Liver (tissue), 8 donors: ENCODE measurements at regions not wholly inside any gene's neighbourhood (a gene's known extent, or its start where the extent isn't known, plus 50 kb on each side); places are given as distances from the start of the nearest gene placed in this dataset.

ENCODE experiments used
- DNase-seq: peaks from one replicate; pipeline ENCODE4 v3.0.0-alpha.2; 2017; ENCODE audit warnings: low spot score
- H3K27ac ChIP-seq, 2 donors: one replicate each; pipeline ENCODE4 v1.7.0; 2013; ENCODE audit warnings: inconsistent platforms in 2 of 2, low read length in 2 of 2, control low read depth in 1 of 2, low read depth in 1 of 2, mild to moderate bottlenecking in 1 of 2
- H3K27me3 ChIP-seq, 4 donors: one replicate each; pipeline versions ENCODE4 v1.6.1 to v1.7.0; 2013; ENCODE audit warnings: low read length in 3 of 4, inconsistent platforms in 1 of 4, mild to moderate bottlenecking in 1 of 4, moderate library complexity in 1 of 4; ENCODE audit not compliant: control insufficient read depth in 4 of 4, insufficient read depth in 4 of 4
- H3K36me3 ChIP-seq, 4 donors: one replicate each; pipeline versions ENCODE4 v1.6.1 to v1.7.0; 2013; ENCODE audit warnings: low read length in 3 of 4, mild to moderate bottlenecking in 3 of 4, low read depth in 1 of 4, moderate library complexity in 1 of 4; ENCODE audit not compliant: control insufficient read depth in 4 of 4, insufficient read depth in 3 of 4
- H3K4me1 ChIP-seq, 4 donors: one replicate each; pipeline versions ENCODE4 v1.6.1 to v1.7.0; 2013; ENCODE audit warnings: low read length in 3 of 4, mild to moderate bottlenecking in 3 of 4, moderate library complexity in 1 of 4; ENCODE audit not compliant: control insufficient read depth in 4 of 4, insufficient read depth in 4 of 4
- H3K4me3 ChIP-seq, 3 donors: one replicate each; pipeline versions ENCODE4 v1.6.1 to v1.7.0; 2013; ENCODE audit warnings: low read length in 3 of 3, control low read depth in 1 of 3, low read depth in 1 of 3, mild to moderate bottlenecking in 1 of 3
- H3K9ac ChIP-seq, 2 donors: one replicate each; pipeline ENCODE4 v1.7.0; 2013; ENCODE audit warnings: low read length in 2 of 2, mild to moderate bottlenecking in 2 of 2, moderate library complexity in 2 of 2, control low read depth in 1 of 2, low read depth in 1 of 2
- H3K9me3 ChIP-seq, 4 donors: one replicate each; pipeline versions ENCODE4 v1.6.1 to v1.7.0; 2013; ENCODE audit warnings: low read length in 3 of 4; ENCODE audit not compliant: control insufficient read depth in 4 of 4
- ATF3 ChIP-seq: IDR thresholded peaks from 2 replicates; pipeline ENCODE4 v1.6.1; 2016; ENCODE audit warnings: antibody characterized with exemption
- EGR1 ChIP-seq, 2 donors: IDR thresholded peaks; 2 replicates each; pipeline ENCODE4 v1.6.1; 2016 to 2018; ENCODE audit warnings: antibody characterized with exemption in 2 of 2, low read depth in 2 of 2
- FOXA1 ChIP-seq: IDR thresholded peaks from 2 replicates; pipeline ENCODE4 v1.6.1; 2016; ENCODE audit warnings: antibody characterized with exemption
- FOXA2 ChIP-seq: IDR thresholded peaks from 2 replicates; pipeline ENCODE4 v1.6.1; 2016; ENCODE audit warnings: antibody characterized with exemption
- GABPA ChIP-seq, 2 donors: IDR thresholded peaks in 1 of 2; conservative IDR thresholded peaks in 1 of 2; 2 replicates each; pipeline ENCODE4 v1.6.1; 2016; ENCODE audit warnings: antibody characterized with exemption in 2 of 2, mild to moderate bottlenecking in 1 of 2, moderate library complexity in 1 of 2
- HNF4A ChIP-seq, 2 donors: conservative IDR thresholded peaks; 2 replicates each; pipeline ENCODE4 v1.6.1; 2016; ENCODE audit warnings: antibody characterized with exemption in 2 of 2, mild to moderate bottlenecking in 2 of 2
- HNF4G ChIP-seq: IDR thresholded peaks from 2 replicates; pipeline ENCODE4 v1.6.1; 2016; ENCODE audit warnings: antibody characterized with exemption
- JUND ChIP-seq, 2 donors: IDR thresholded peaks; 2 replicates each; pipeline ENCODE4 v1.6.1; 2016; ENCODE audit warnings: antibody characterized with exemption in 2 of 2
- MAX ChIP-seq: IDR thresholded peaks from 2 replicates; pipeline ENCODE4 v1.6.1; 2016; ENCODE audit warnings: antibody characterized with exemption
- NR2F2 ChIP-seq: IDR thresholded peaks from 2 replicates; pipeline ENCODE4 v1.6.1; 2016; ENCODE audit warnings: antibody characterized with exemption
- RAD21 ChIP-seq, 2 donors: IDR thresholded peaks; 2 replicates each; pipeline ENCODE4 v1.6.1; 2016; ENCODE audit warnings: antibody characterized with exemption in 2 of 2, mild to moderate bottlenecking in 2 of 2
- RXRA ChIP-seq, 2 donors: IDR thresholded peaks; 2 replicates each; pipeline ENCODE4 v1.6.1; 2017 to 2018; ENCODE audit warnings: antibody characterized with exemption in 2 of 2, mild to moderate bottlenecking in 1 of 2
- SP1 ChIP-seq: IDR thresholded peaks from 2 replicates; pipeline ENCODE4 v1.6.1; 2018; ENCODE audit warnings: antibody characterized with exemption, mild to moderate bottlenecking
- TAF1 ChIP-seq: conservative IDR thresholded peaks from 2 replicates; pipeline ENCODE4 v1.6.1; 2016; ENCODE audit warnings: antibody characterized with exemption, mild to moderate bottlenecking
- YY1 ChIP-seq: IDR thresholded peaks from 2 replicates; pipeline ENCODE4 v1.6.1; 2016; ENCODE audit warnings: antibody characterized with exemption, mild to moderate bottlenecking
- WGBS: extraction: QIAGEN DNeasy Blood & Tissue Kit; methylation state at CpG from one replicate; pipeline ENCODE4 v1.1.7; 2013; 5-methylcytosine and 5-hydroxymethylcytosine counted together
- TF ChIP-seq, protein P1 (sequence below): IDR thresholded peaks from 2 replicates; pipeline ENCODE4 v1.6.1; 2016; ENCODE audit warnings: antibody characterized with exemption
- TF ChIP-seq, protein P2 (sequence below): IDR thresholded peaks from 2 replicates; pipeline ENCODE4 v1.6.1; 2016; ENCODE audit warnings: antibody characterized with exemption, mild to moderate bottlenecking
- TF ChIP-seq, protein P3 (sequence below): fragments of 150-350 bp; IDR thresholded peaks from 2 replicates; pipeline ENCODE4 v1.5.1; 2017; ENCODE audit warnings: improper control_type of control experiment, low read depth, low read length; ENCODE audit not compliant: missing input control
- donor health status: healthy.
- donor health status: healthy.
- donor health status: healthy.
- donor health status: healthy.
- donor health status: healthy.

DNA sequence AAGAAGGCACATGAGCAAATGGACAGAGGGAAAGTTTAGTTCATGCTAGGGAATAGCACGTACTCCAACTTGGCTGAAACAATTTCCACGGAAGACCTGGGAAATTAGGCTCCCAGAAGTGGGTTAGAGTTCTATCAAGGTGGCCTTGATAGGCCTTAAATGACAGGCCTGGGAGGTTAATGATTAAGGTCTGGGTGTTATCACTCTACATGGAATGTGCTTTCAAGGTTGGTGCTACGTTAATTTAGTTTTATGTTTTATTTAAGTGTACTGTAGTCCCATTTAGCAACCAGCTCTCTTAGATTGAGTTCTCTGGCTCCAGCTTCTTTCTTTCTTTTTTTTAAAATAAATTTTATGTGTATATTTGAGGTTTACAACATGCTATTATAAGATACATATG is 121.4 kb upstream of the MEF2C start (continued):
- TF ChIP-seq ATF3 (no peak), RXRA (IDR thresholded peaks at IDR 0.05) (no peak), EGR1 (IDR thresholded peaks at IDR 0.05; ENCODE audit: low read depth in 2 of 2) (no peak), FOXA2 (no peak), RAD21 (IDR thresholded peaks at IDR 0.05) (no peak), GABPA (IDR thresholded peaks at IDR 0.05 in 1 of 2, conservative IDR thresholded peaks at IDR 0.05 in 1 of 2) (no peak)
- TF ChIP-seq, protein P1, sequence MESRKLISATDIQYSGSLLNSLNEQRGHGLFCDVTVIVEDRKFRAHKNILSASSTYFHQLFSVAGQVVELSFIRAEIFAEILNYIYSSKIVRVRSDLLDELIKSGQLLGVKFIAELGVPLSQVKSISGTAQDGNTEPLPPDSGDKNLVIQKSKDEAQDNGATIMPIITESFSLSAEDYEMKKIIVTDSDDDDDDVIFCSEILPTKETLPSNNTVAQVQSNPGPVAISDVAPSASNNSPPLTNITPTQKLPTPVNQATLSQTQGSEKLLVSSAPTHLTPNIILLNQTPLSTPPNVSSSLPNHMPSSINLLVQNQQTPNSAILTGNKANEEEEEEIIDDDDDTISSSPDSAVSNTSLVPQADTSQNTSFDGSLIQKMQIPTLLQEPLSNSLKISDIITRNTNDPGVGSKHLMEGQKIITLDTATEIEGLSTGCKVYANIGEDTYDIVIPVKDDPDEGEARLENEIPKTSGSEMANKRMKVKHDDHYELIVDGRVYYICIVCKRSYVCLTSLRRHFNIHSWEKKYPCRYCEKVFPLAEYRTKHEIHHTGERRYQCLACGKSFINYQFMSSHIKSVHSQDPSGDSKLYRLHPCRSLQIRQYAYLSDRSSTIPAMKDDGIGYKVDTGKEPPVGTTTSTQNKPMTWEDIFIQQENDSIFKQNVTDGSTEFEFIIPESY: no peak

- TF ChIP-seq FOXA1: no peak
- no peak for TF ChIP-seq FOXA2
- no peak for TF ChIP-seq ATF3
- TF ChIP-seq GABPA (IDR thresholded peaks at IDR 0.05 in 1 of 2, conservative IDR thresholded peaks at IDR 0.05 in 1 of 2): no peak
- no peak for TF ChIP-seq TAF1
- no peak for TF ChIP-seq HNF4A (conservative IDR thresholded peaks at IDR 0.05)
- TF ChIP-seq YY1: no peak
- TF ChIP-seq HNF4G: no peak
- no peak for TF ChIP-seq SP1
- TF ChIP-seq MAX: no peak
- TF ChIP-seq, protein P1: no peak
- TF ChIP-seq RAD21 (IDR thresholded peaks at IDR 0.05): no peak
- TF ChIP-seq, protein P2, sequence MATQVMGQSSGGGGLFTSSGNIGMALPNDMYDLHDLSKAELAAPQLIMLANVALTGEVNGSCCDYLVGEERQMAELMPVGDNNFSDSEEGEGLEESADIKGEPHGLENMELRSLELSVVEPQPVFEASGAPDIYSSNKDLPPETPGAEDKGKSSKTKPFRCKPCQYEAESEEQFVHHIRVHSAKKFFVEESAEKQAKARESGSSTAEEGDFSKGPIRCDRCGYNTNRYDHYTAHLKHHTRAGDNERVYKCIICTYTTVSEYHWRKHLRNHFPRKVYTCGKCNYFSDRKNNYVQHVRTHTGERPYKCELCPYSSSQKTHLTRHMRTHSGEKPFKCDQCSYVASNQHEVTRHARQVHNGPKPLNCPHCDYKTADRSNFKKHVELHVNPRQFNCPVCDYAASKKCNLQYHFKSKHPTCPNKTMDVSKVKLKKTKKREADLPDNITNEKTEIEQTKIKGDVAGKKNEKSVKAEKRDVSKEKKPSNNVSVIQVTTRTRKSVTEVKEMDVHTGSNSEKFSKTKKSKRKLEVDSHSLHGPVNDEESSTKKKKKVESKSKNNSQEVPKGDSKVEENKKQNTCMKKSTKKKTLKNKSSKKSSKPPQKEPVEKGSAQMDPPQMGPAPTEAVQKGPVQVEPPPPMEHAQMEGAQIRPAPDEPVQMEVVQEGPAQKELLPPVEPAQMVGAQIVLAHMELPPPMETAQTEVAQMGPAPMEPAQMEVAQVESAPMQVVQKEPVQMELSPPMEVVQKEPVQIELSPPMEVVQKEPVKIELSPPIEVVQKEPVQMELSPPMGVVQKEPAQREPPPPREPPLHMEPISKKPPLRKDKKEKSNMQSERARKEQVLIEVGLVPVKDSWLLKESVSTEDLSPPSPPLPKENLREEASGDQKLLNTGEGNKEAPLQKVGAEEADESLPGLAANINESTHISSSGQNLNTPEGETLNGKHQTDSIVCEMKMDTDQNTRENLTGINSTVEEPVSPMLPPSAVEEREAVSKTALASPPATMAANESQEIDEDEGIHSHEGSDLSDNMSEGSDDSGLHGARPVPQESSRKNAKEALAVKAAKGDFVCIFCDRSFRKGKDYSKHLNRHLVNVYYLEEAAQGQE: no peak
- no peak for TF ChIP-seq EGR1 (IDR thresholded peaks at IDR 0.05; ENCODE audit: low read depth in 2 of 2)
- no peak for TF ChIP-seq RXRA (IDR thresholded peaks at IDR 0.05)
- no peak for TF ChIP-seq JUND (IDR thresholded peaks at IDR 0.05)
- TF ChIP-seq NR2F2: no peak
- TF ChIP-seq, protein P3, sequence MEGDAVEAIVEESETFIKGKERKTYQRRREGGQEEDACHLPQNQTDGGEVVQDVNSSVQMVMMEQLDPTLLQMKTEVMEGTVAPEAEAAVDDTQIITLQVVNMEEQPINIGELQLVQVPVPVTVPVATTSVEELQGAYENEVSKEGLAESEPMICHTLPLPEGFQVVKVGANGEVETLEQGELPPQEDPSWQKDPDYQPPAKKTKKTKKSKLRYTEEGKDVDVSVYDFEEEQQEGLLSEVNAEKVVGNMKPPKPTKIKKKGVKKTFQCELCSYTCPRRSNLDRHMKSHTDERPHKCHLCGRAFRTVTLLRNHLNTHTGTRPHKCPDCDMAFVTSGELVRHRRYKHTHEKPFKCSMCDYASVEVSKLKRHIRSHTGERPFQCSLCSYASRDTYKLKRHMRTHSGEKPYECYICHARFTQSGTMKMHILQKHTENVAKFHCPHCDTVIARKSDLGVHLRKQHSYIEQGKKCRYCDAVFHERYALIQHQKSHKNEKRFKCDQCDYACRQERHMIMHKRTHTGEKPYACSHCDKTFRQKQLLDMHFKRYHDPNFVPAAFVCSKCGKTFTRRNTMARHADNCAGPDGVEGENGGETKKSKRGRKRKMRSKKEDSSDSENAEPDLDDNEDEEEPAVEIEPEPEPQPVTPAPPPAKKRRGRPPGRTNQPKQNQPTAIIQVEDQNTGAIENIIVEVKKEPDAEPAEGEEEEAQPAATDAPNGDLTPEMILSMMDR: no peak
- Histone ChIP-seq H3K36me3 (no peaks in the 10 kb centered on the region), H3K9ac (no peak overlapping the region), H3K4me3 (no peak overlapping the region), H3K27me3 (peaks cover 0 to 2% (median 0%) of the 10 kb centered on the region in 4 donors), H3K4me1 (no peaks in the 10 kb centered on the region), H3K9me3 (peaks cover 0 to 1% (median 0%) of the 10 kb centered on the region in 4 donors), H3K27ac (no peak overlapping the region)
- DNase-seq: no peak
- 96% methylated on average over 47 of the region's 47 CpGs for WGBS
Measured at GRCh38 chr5:89003563-89004036, 120.6 kb upstream of the MEF2C start.
